GM23338 (cell line): ENCODE measurements at regions not wholly inside any gene's neighbourhood (a gene's known extent, or its start where the extent isn't known, plus 50 kb on each side); places are given as distances from the start of the nearest gene placed in this dataset.

Source experiments
- ATAC-seq: fragments of 200-7000 bp; cut with Tn5 transposase; 3 replicates; pipeline ENCODE4 v1.9.1; 2020
- DNase-seq: peaks from one replicate; pipeline ENCODE4 v3.0.0-alpha.2; 2015; ENCODE audit warnings: low spot score
- H2AFZ ChIP-seq: fragments of 200-600 bp; sonication (generic); 2 replicates; pipeline ENCODE4 v1.8.0; 2016; ENCODE audit warnings: antibody characterized with exemption, mild to moderate bottlenecking, moderate library complexity
- H3F3A ChIP-seq: fragments of 200-600 bp; sonication (generic); replicated peaks from 2 replicates; pipeline ENCODE4 v1.8.0; 2017; ENCODE audit warnings: antibody characterized with exemption, mixed run types, low read depth
- H3K27ac ChIP-seq: fragments of 200-600 bp; sonication (generic); 2 replicates; pipeline ENCODE4 v1.6.1; 2016; ENCODE audit warnings: low read depth
- H3K27me3 ChIP-seq: fragments of 200-600 bp; sonication (generic); 2 replicates; pipeline ENCODE4 v1.8.0; 2016; ENCODE audit warnings: mild to moderate bottlenecking, mixed run types, moderate library complexity; ENCODE audit not compliant: insufficient read depth
- H3K36me3 ChIP-seq: fragments of 200-600 bp; sonication (generic); 2 replicates; pipeline ENCODE4 v1.8.0; 2016; ENCODE audit warnings: mild to moderate bottlenecking; ENCODE audit not compliant: insufficient read depth
- H3K4me1 ChIP-seq: fragments of 200-600 bp; sonication (generic); 2 replicates; pipeline ENCODE4 v1.8.0; 2016; ENCODE audit warnings: mild to moderate bottlenecking, moderate library complexity; ENCODE audit not compliant: insufficient read depth
- H3K4me2 ChIP-seq: fragments of 200-600 bp; sonication (generic); 2 replicates; pipeline ENCODE4 v1.7.1; 2017; ENCODE audit warnings: mixed run types
- H3K4me3 ChIP-seq: fragments of 200-600 bp; sonication (generic); 2 replicates; pipeline ENCODE4 v1.6.1; 2016; ENCODE audit warnings: mixed run types
- H3K79me2 ChIP-seq: fragments of 200-600 bp; sonication (generic); replicated peaks from 2 replicates; pipeline ENCODE4 v1.8.0; 2017; ENCODE audit warnings: mild to moderate bottlenecking; ENCODE audit not compliant: insufficient read depth
- H3K9me2 ChIP-seq: fragments of 200-600 bp; sonication (generic); 2 replicates; pipeline ENCODE4 v1.8.0; 2017; ENCODE audit not compliant: insufficient read depth
- H4K20me1 ChIP-seq: fragments of 200-600 bp; sonication (generic); replicated peaks from 2 replicates; pipeline ENCODE4 v1.8.0; 2017; ENCODE audit warnings: mild to moderate bottlenecking; ENCODE audit not compliant: insufficient read depth
- H3K27ac Mint-ChIP-seq: 2 replicates; pipeline ENCODE4 v1.8.0; 2020; ENCODE audit warnings: inconsistent platforms, mild to moderate bottlenecking, moderate library complexity, mixed read lengths
- H3K27me3 Mint-ChIP-seq: 3 replicates; pipeline ENCODE4 v1.8.0; 2022; ENCODE audit warnings: low read depth, mild to moderate bottlenecking, moderate library complexity, mixed read lengths, inconsistent platforms; ENCODE audit not compliant: insufficient read depth, poor library complexity
- H3K36me3 Mint-ChIP-seq: 3 replicates; pipeline ENCODE4 v1.8.0; 2021; ENCODE audit warnings: low read depth, mild to moderate bottlenecking, inconsistent platforms, moderate library complexity, mixed read lengths
- H3K4me1 Mint-ChIP-seq: 3 replicates; pipeline ENCODE4 v1.8.0; 2020; ENCODE audit warnings: mild to moderate bottlenecking, inconsistent platforms, mixed read lengths
- H3K4me3 Mint-ChIP-seq: 3 replicates; pipeline ENCODE4 v1.8.0; 2021; ENCODE audit warnings: moderate library complexity, mild to moderate bottlenecking, inconsistent platforms, mixed read lengths
- H3K9me3 Mint-ChIP-seq: 3 replicates; pipeline ENCODE4 v1.8.0; 2020; ENCODE audit warnings: moderate library complexity, mild to moderate bottlenecking, inconsistent platforms, mixed read lengths
- CREB1 ChIP-seq: fragments of 250-450 bp; sonication (Bioruptor Pico); IDR thresholded peaks from 2 replicates; pipeline ENCODE4 v1.5.0; 2020; ENCODE audit warnings: low read depth, mild to moderate bottlenecking, moderate library complexity
- CTCF ChIP-seq, 2 experiments: fragments of 200-600 bp in 1 of 2; sonication (generic) in 1 of 2; conservative IDR thresholded peaks; 2 replicates each; pipeline versions ENCODE4 v1.5.1 to v1.6.1; 2016 to 2017; ENCODE audit warnings: antibody characterized with exemption in 2 of 2, low read depth in 2 of 2, mild to moderate bottlenecking in 2 of 2, moderate library complexity in 1 of 2
- ETS1 ChIP-seq: IDR thresholded peaks from 2 replicates; pipeline ENCODE4 v1.6.1; 2016; ENCODE audit warnings: antibody characterized with exemption
- EZH2 ChIP-seq: fragments of 200-600 bp; sonication (generic); IDR thresholded peaks from one replicate; pipeline ENCODE4 v1.8.0; 2017; ENCODE audit warnings: antibody characterized with exemption, mild to moderate bottlenecking, low read depth; ENCODE audit not compliant: unreplicated experiment
- EZH2phosphoT487 ChIP-seq: fragments of 200-600 bp; sonication (generic); IDR thresholded peaks from one replicate; pipeline ENCODE4 v1.8.1; 2018; ENCODE audit warnings: antibody characterized with exemption; ENCODE audit not compliant: unreplicated experiment
- JUNB ChIP-seq: IDR thresholded peaks from one replicate; pipeline ENCODE4 v1.6.1; 2016; ENCODE audit warnings: antibody characterized with exemption; ENCODE audit not compliant: unreplicated experiment
- NANOG ChIP-seq: IDR thresholded peaks from 2 replicates; pipeline ENCODE4 v1.6.1; 2016; ENCODE audit warnings: antibody characterized with exemption, borderline replicate concordance
- POLR2AphosphoS5 ChIP-seq: IDR thresholded peaks from 2 replicates; pipeline ENCODE4 v1.6.1; 2016; ENCODE audit warnings: antibody characterized with exemption, low read depth
- REST ChIP-seq: IDR thresholded peaks from one replicate; pipeline ENCODE4 v1.6.1; 2018; ENCODE audit warnings: antibody characterized with exemption; ENCODE audit not compliant: unreplicated experiment
- STAT1 ChIP-seq: IDR thresholded peaks from one replicate; pipeline ENCODE4 v1.6.1; 2016; ENCODE audit warnings: antibody characterized with exemption; ENCODE audit not compliant: unreplicated experiment
- ZNF114 ChIP-seq: fragments of 250-450 bp; sonication (Bioruptor Pico); IDR thresholded peaks from 2 replicates; pipeline ENCODE4 v1.5.0; 2020; ENCODE audit warnings: mild to moderate bottlenecking, moderate library complexity
- ZNF331 ChIP-seq: fragments of 250-450 bp; sonication (Bioruptor Pico); IDR thresholded peaks from 2 replicates; pipeline ENCODE4 v1.5.0; 2020; ENCODE audit warnings: low read depth, mild to moderate bottlenecking, moderate library complexity
- ZNF462 ChIP-seq: fragments of 250-450 bp; sonication (Bioruptor Pico); IDR thresholded peaks from 2 replicates; pipeline ENCODE4 v1.5.0; 2020; ENCODE audit warnings: mild to moderate bottlenecking, moderate library complexity

GRCh38 chr5:165263536-165263935 lies 1758.1 kb downstream of the MAT2B start:
- H3K4me3 Mint-ChIP-seq, result no peak overlapping the region
- no peaks in the 10 kb centered on the region for H3K36me3 ChIP-seq
- TF ChIP-seq CTCF (conservative IDR thresholded peaks at IDR 0.05; ENCODE audit: low read depth in 2 of 2) (no peak), EZH2phosphoT487 (no peak), ZNF331 (CRISPR knock-in tag) (no peak), ZNF114 (CRISPR knock-in tag) (no peak), NANOG (no peak), STAT1 (no peak), CREB1 (CRISPR knock-in tag) (no peak), EZH2 (no peak), POLR2AphosphoS5 (no peak), JUNB (no peak), ZNF462 (CRISPR knock-in tag) (no peak), ETS1 (no peak), REST (no peak)
- no peaks in the 10 kb centered on the region for H3K27me3 ChIP-seq
- H3K9me2 ChIP-seq, result no peaks in the 10 kb centered on the region; the same call in 1 of the 2 replicates
- no peaks in the 10 kb centered on the region for H3K27me3 Mint-ChIP-seq
- peaks cover 7% of the 10 kb centered on the region; the same call in 2 of the 3 replicates for H3K4me1 Mint-ChIP-seq
- H3K4me1 ChIP-seq, result peaks cover 8% of the 10 kb centered on the region; the same call in 1 of the 2 replicates
- H2AFZ ChIP-seq, result no peak overlapping the region
- no peaks in the 10 kb centered on the region for H3K9me3 Mint-ChIP-seq
- no peaks in the 10 kb centered on the region for H3K36me3 Mint-ChIP-seq
- no peak overlapping the region for H3K4me2 ChIP-seq
- ATAC-seq, result no peak
- no peaks in the 10 kb centered on the region for H4K20me1 ChIP-seq
- H3K27ac Mint-ChIP-seq, result no peak overlapping the region
- H3K79me2 ChIP-seq, result no peaks in the 10 kb centered on the region
- H3K27ac ChIP-seq, result no peak overlapping the region
- no peak overlapping the region for H3K4me3 ChIP-seq
- no peak for DNase-seq
- H3F3A ChIP-seq, result no peaks in the 10 kb centered on the region
